WTC11 (cell line): ENCODE measurements at regions not wholly inside any gene's neighbourhood (a gene's known extent, or its start where the extent isn't known, plus 50 kb on each side); places are given as distances from the start of the nearest gene placed in this dataset.

ENCODE experiments used
- ATAC-seq: fragments of 200-7000 bp; cut with Tn5 transposase; 2 replicates; pipeline ENCODE4 v1.10.0; 2021; ENCODE audit warnings: mild to moderate bottlenecking, moderate library complexity
- CTCF ChIA-PET: fragments of 300-600 bp; sonication (Branson Sonifier 250); formaldehyde crosslinking; loops from one replicate; lab custom pipeline; 2021; ENCODE audit warnings: antibody characterized with exemption; lab: Charles Lee
- POLR2A ChIA-PET: fragments of 350-600 bp; sonication (Branson Sonifier 250); formaldehyde crosslinking; loops from one replicate; lab custom pipeline; 2021; ENCODE audit warnings: antibody characterized with exemption; lab: Charles Lee
- DNase-seq: peaks from one replicate; pipeline ENCODE4 v3.0.0; 2021; ENCODE audit warnings: low spot score
- H3K27ac Mint-ChIP-seq: 2 replicates; pipeline ENCODE4 v1.8.0; 2021; ENCODE audit warnings: mixed read lengths
- H3K27me3 Mint-ChIP-seq: 2 replicates; pipeline ENCODE4 v1.8.0; 2021; ENCODE audit warnings: low read depth, mild to moderate bottlenecking, moderate library complexity, mixed read lengths
- H3K36me3 Mint-ChIP-seq: 2 replicates; pipeline ENCODE4 v1.8.0; 2021; ENCODE audit warnings: mixed read lengths
- H3K4me1 Mint-ChIP-seq: 2 replicates; pipeline ENCODE4 v1.8.0; 2022; ENCODE audit warnings: mixed read lengths
- H3K4me3 Mint-ChIP-seq: 2 replicates; pipeline ENCODE4 v1.8.0; 2021; ENCODE audit warnings: mild to moderate bottlenecking, moderate library complexity, mixed read lengths
- H3K9me3 Mint-ChIP-seq: 2 replicates; pipeline ENCODE4 v1.8.0; 2021; ENCODE audit warnings: mixed read lengths
- ATF2 ChIP-seq: sonication (generic); formaldehyde crosslinking; IDR thresholded peaks from 2 replicates; pipeline ENCODE4 v1.8.1; 2022; ENCODE audit warnings: low read depth, missing genetic modification reagents, borderline replicate concordance
- CBFB ChIP-seq: sonication (generic); formaldehyde crosslinking; IDR thresholded peaks from 2 replicates; pipeline ENCODE4 v1.8.1; 2022; ENCODE audit warnings: mild to moderate bottlenecking, low read depth, missing genetic modification reagents
- CDX4 ChIP-seq: fragments of 250-450 bp; sonication (Bioruptor Pico); IDR thresholded peaks from 2 replicates; pipeline ENCODE4 v1.9.0; 2021; ENCODE audit warnings: moderate library complexity, mild to moderate bottlenecking, inconsistent platforms, borderline replicate concordance
- CREM ChIP-seq: sonication (generic); formaldehyde crosslinking; IDR thresholded peaks from 2 replicates; pipeline ENCODE4 v1.8.1; 2022; ENCODE audit warnings: mild to moderate bottlenecking, missing genetic modification reagents, moderate library complexity
- ESRRA ChIP-seq: sonication (generic); formaldehyde crosslinking; IDR thresholded peaks from 2 replicates; pipeline ENCODE4 v1.8.1; 2022; ENCODE audit warnings: mild to moderate bottlenecking, missing genetic modification reagents, borderline replicate concordance
- ETV6 ChIP-seq: sonication (generic); formaldehyde crosslinking; IDR thresholded peaks from 2 replicates; pipeline ENCODE4 v1.8.1; 2022; ENCODE audit warnings: mild to moderate bottlenecking, missing genetic modification reagents
- HMGA2 ChIP-seq: fragments of 250-450 bp; sonication (Bioruptor Pico); IDR thresholded peaks from 2 replicates; pipeline ENCODE4 v1.4.0; 2021; ENCODE audit warnings: mild to moderate bottlenecking, moderate library complexity
- NFYB ChIP-seq: sonication (generic); formaldehyde crosslinking; conservative IDR thresholded peaks from 2 replicates; pipeline ENCODE4 v1.8.0; 2022; ENCODE audit warnings: low read depth, missing genetic modification reagents
- NR3C1 ChIP-seq: sonication (generic); formaldehyde crosslinking; conservative IDR thresholded peaks from 2 replicates; pipeline ENCODE4 v1.8.1; 2023; ENCODE audit warnings: low read depth, mild to moderate bottlenecking, missing genetic modification reagents
- OVOL2 ChIP-seq: fragments of 250-450 bp; sonication (Bioruptor Pico); IDR thresholded peaks from 2 replicates; pipeline ENCODE4 v1.9.0; 2021; ENCODE audit warnings: mild to moderate bottlenecking, borderline replicate concordance
- PRDM15 ChIP-seq: sonication (generic); formaldehyde crosslinking; IDR thresholded peaks from 2 replicates; pipeline ENCODE4 v1.8.0; 2022; ENCODE audit warnings: missing genetic modification reagents
- TEAD1 ChIP-seq: sonication (generic); formaldehyde crosslinking; IDR thresholded peaks from 2 replicates; pipeline ENCODE4 v1.8.0; 2022; ENCODE audit warnings: mild to moderate bottlenecking, missing genetic modification reagents
- TEAD4 ChIP-seq: sonication (generic); formaldehyde crosslinking; IDR thresholded peaks from 2 replicates; pipeline ENCODE4 v1.8.0; 2022; ENCODE audit warnings: mild to moderate bottlenecking, missing genetic modification reagents
- ZNF317 ChIP-seq: sonication (generic); formaldehyde crosslinking; IDR thresholded peaks from 2 replicates; pipeline ENCODE4 v1.8.1; 2023; ENCODE audit warnings: low read depth, mild to moderate bottlenecking, moderate library complexity, missing genetic modification reagents, borderline replicate concordance
- ZNF532 ChIP-seq: fragments of 250-450 bp; sonication (Bioruptor Pico); IDR thresholded peaks from 2 replicates; pipeline ENCODE4 v1.9.0; 2021; ENCODE audit warnings: mild to moderate bottlenecking, borderline replicate concordance
- TF ChIP-seq, protein P1 (sequence below): fragments of 250-450 bp; sonication (Bioruptor Pico); IDR thresholded peaks from 2 replicates; pipeline ENCODE4 v1.9.0; 2021; ENCODE audit warnings: mild to moderate bottlenecking
- TF ChIP-seq, protein P2 (sequence below): sonication (generic); formaldehyde crosslinking; IDR thresholded peaks from 2 replicates; pipeline ENCODE4 v1.8.1; 2023; ENCODE audit warnings: mild to moderate bottlenecking, missing genetic modification reagents, moderate library complexity
- TF ChIP-seq, protein P3 (sequence below): sonication (generic); formaldehyde crosslinking; IDR thresholded peaks from 2 replicates; pipeline ENCODE4 v1.8.1; 2023; ENCODE audit warnings: mild to moderate bottlenecking, missing genetic modification reagents, borderline replicate concordance

- CTCF ChIA-PET, result interaction anchor here (1.0 kb wide), 1 partner anchor 11 kb away, joined by 7 read pairs; no protein-coding TSS in a partner anchor
- no peak for ATAC-seq
- no peaks in the 10 kb centered on the region for H3K36me3 Mint-ChIP-seq
- peaks cover 13% of the 10 kb centered on the region for H3K9me3 Mint-ChIP-seq
- H3K4me3 Mint-ChIP-seq, result no peak overlapping the region
- POLR2A ChIA-PET, result no interaction called here
- H3K4me1 Mint-ChIP-seq, result no peaks in the 10 kb centered on the region; the same call in 1 of the 2 replicates
- no peak overlapping the region for H3K27ac Mint-ChIP-seq
- no peak for DNase-seq
- no peaks in the 10 kb centered on the region for H3K27me3 Mint-ChIP-seq
- TF ChIP-seq CREM (CRISPR knock-in tag) (no peak), CDX4 (CRISPR knock-in tag) (no peak), CBFB (CRISPR knock-in tag) (no peak), ATF2 (CRISPR knock-in tag) (no peak), NFYB (CRISPR knock-in tag) (no peak), NR3C1 (no peak), PRDM15 (CRISPR knock-in tag) (no peak), TEAD1 (no peak), ZNF532 (CRISPR knock-in tag) (no peak), HMGA2 (no peak), ZNF317 (no peak), ETV6 (CRISPR knock-in tag) (no peak), TEAD4 (CRISPR knock-in tag) (no peak), OVOL2 (CRISPR knock-in tag) (no peak), ESRRA (CRISPR knock-in tag) (no peak)
- TF ChIP-seq, protein P1, sequence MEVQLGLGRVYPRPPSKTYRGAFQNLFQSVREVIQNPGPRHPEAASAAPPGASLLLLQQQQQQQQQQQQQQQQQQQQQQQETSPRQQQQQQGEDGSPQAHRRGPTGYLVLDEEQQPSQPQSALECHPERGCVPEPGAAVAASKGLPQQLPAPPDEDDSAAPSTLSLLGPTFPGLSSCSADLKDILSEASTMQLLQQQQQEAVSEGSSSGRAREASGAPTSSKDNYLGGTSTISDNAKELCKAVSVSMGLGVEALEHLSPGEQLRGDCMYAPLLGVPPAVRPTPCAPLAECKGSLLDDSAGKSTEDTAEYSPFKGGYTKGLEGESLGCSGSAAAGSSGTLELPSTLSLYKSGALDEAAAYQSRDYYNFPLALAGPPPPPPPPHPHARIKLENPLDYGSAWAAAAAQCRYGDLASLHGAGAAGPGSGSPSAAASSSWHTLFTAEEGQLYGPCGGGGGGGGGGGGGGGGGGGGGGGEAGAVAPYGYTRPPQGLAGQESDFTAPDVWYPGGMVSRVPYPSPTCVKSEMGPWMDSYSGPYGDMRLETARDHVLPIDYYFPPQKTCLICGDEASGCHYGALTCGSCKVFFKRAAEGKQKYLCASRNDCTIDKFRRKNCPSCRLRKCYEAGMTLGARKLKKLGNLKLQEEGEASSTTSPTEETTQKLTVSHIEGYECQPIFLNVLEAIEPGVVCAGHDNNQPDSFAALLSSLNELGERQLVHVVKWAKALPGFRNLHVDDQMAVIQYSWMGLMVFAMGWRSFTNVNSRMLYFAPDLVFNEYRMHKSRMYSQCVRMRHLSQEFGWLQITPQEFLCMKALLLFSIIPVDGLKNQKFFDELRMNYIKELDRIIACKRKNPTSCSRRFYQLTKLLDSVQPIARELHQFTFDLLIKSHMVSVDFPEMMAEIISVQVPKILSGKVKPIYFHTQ, result no peak
- TF ChIP-seq, protein P2, sequence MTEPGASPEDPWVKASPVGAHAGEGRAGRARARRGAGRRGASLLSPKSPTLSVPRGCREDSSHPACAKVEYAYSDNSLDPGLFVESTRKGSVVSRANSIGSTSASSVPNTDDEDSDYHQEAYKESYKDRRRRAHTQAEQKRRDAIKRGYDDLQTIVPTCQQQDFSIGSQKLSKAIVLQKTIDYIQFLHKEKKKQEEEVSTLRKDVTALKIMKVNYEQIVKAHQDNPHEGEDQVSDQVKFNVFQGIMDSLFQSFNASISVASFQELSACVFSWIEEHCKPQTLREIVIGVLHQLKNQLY, result no peak
- TF ChIP-seq, protein P3, sequence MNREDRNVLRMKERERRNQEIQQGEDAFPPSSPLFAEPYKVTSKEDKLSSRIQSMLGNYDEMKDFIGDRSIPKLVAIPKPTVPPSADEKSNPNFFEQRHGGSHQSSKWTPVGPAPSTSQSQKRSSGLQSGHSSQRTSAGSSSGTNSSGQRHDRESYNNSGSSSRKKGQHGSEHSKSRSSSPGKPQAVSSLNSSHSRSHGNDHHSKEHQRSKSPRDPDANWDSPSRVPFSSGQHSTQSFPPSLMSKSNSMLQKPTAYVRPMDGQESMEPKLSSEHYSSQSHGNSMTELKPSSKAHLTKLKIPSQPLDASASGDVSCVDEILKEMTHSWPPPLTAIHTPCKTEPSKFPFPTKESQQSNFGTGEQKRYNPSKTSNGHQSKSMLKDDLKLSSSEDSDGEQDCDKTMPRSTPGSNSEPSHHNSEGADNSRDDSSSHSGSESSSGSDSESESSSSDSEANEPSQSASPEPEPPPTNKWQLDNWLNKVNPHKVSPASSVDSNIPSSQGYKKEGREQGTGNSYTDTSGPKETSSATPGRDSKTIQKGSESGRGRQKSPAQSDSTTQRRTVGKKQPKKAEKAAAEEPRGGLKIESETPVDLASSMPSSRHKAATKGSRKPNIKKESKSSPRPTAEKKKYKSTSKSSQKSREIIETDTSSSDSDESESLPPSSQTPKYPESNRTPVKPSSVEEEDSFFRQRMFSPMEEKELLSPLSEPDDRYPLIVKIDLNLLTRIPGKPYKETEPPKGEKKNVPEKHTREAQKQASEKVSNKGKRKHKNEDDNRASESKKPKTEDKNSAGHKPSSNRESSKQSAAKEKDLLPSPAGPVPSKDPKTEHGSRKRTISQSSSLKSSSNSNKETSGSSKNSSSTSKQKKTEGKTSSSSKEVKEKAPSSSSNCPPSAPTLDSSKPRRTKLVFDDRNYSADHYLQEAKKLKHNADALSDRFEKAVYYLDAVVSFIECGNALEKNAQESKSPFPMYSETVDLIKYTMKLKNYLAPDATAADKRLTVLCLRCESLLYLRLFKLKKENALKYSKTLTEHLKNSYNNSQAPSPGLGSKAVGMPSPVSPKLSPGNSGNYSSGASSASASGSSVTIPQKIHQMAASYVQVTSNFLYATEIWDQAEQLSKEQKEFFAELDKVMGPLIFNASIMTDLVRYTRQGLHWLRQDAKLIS (CRISPR knock-in tag), result no peak
Observed at GRCh38 chr12:98238515-98239130, 276.8 kb upstream of the TMPO start.
